Mucosa of descending colon (tissue), 3 donors: ENCODE measurements at regions not wholly inside any gene's neighbourhood (a gene's known extent, or its start where the extent isn't known, plus 50 kb on each side); places are given as distances from the start of the nearest gene placed in this dataset.

ENCODE experiments used
- ATAC-seq: fragments of 200-7000 bp; cut with Tn5 transposase; one replicate; pipeline ENCODE4 v1.9.1; 2020; ENCODE audit warnings: mild to moderate bottlenecking, moderate library complexity
- DNase-seq, 3 donors: peaks; one replicate each; pipeline ENCODE4 v3.0.0-alpha.2; 2020
- H3K36me3 ChIP-seq: fragments of 200-600 bp; one replicate; pipeline ENCODE4 v1.8.0; 2021; ENCODE audit warnings: low read depth, mild to moderate bottlenecking
- H3K4me1 ChIP-seq: fragments of 200-600 bp; one replicate; pipeline ENCODE4 v1.8.0; 2021; ENCODE audit warnings: low read depth, mild to moderate bottlenecking
- H3K4me3 ChIP-seq: fragments of 200-600 bp; one replicate; pipeline ENCODE4 v1.8.0; 2021; ENCODE audit warnings: mild to moderate bottlenecking
- H3K9me3 ChIP-seq: fragments of 200-600 bp; one replicate; pipeline ENCODE4 v1.8.0; 2021; ENCODE audit warnings: mild to moderate bottlenecking
- intact Hi-C, 2 donors: fragments of 100-400 bp; cut with DNase I in 1 of 2; cut with micrococcal nuclease in 1 of 2; formaldehyde crosslinking; loops; one replicate each; pipeline versions ENCODE4 v1.11.0 to v1.11.1; 2022; cut with DNase I, micrococcal nuclease
- TF ChIP-seq, protein P1 (sequence below): fragments of 200-600 bp; IDR thresholded peaks from one replicate; pipeline ENCODE4 v1.8.0; 2022; ENCODE audit warnings: antibody characterized with exemption, mild to moderate bottlenecking
- donor health status: DM: no; HTN: no; CAD: no; lungs with moderate emphysema.
- donor health status: DM: no; HTN: no; CAD: no.
- donor health status: DM: no; HTN: yes; CAD: no.

DNA sequence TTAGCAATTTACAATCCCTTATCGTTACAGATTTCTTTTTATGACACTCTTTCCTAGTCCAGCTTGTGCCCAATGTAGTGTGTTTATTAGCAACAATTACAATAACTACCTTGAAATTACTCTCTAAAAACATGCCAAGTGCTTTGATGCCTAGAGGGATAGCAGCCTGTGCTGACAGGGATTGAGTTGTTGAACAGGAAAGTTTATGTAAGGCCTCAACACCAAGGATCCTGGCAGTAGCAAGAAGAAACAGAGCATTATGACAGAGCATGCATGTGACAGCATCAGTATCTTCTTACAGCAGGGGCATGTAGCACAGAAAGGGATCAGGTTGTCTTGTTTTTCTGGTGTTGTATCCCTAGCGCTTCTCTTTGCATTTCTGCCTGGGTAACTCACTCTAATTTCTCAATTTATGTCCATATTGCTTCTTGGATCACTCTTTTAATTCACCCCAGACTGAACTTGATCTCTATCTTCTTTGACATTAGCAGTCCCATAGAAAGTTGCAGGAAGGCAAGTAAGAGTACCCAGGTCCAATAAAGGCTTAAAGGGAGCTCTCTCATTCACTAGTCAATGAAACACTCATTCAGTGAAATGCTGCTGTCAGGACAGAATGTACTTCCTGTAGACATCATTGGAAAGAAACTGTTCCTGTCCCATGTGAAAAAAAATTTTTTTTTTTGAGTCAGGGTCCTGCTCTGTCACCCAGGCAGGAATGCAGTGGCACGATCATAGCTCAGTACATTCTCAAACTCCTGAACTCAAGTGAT, 220.0 kb upstream of the GRIP1 start:
- intact Hi-C loops = no loop called here
- ATAC-seq (no peak), DNase-seq (no peak)
- Histone ChIP-seq H3K36me3 (no peaks in the 10 kb centered on the region), H3K4me3 (no peak overlapping the region), H3K9me3 (no peaks in the 10 kb centered on the region), H3K4me1 (no peaks in the 10 kb centered on the region)
- TF ChIP-seq, protein P1, sequence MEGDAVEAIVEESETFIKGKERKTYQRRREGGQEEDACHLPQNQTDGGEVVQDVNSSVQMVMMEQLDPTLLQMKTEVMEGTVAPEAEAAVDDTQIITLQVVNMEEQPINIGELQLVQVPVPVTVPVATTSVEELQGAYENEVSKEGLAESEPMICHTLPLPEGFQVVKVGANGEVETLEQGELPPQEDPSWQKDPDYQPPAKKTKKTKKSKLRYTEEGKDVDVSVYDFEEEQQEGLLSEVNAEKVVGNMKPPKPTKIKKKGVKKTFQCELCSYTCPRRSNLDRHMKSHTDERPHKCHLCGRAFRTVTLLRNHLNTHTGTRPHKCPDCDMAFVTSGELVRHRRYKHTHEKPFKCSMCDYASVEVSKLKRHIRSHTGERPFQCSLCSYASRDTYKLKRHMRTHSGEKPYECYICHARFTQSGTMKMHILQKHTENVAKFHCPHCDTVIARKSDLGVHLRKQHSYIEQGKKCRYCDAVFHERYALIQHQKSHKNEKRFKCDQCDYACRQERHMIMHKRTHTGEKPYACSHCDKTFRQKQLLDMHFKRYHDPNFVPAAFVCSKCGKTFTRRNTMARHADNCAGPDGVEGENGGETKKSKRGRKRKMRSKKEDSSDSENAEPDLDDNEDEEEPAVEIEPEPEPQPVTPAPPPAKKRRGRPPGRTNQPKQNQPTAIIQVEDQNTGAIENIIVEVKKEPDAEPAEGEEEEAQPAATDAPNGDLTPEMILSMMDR = no peak

DNA sequence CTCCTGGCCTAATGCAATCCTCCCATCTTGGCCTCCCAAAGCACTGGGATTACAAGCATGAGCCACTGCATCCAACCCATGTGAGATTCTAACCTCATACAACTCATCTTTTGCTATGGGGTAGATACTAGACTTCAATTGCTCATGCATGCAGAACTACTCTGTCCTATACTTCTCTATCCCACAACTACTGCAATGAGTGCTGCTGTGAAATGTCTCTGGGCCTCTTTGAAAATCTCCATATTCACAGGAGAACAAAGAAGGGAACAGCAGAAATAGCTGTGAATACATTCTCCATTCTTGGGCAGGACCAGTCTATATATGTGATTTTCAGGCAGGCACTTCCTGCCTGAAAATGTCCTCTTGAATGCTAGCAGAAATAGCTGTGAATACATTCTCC, 220.7 kb upstream of the GRIP1 start:
- Histone ChIP-seq H3K36me3 (no peaks in the 10 kb centered on the region), H3K4me1 (no peaks in the 10 kb centered on the region), H3K4me3 (no peak overlapping the region), H3K9me3 (no peaks in the 10 kb centered on the region)
- intact Hi-C loops = no loop called here
- DNase-seq (no peak), ATAC-seq (no peak)
- TF ChIP-seq, protein P1 = no peak

DNA sequence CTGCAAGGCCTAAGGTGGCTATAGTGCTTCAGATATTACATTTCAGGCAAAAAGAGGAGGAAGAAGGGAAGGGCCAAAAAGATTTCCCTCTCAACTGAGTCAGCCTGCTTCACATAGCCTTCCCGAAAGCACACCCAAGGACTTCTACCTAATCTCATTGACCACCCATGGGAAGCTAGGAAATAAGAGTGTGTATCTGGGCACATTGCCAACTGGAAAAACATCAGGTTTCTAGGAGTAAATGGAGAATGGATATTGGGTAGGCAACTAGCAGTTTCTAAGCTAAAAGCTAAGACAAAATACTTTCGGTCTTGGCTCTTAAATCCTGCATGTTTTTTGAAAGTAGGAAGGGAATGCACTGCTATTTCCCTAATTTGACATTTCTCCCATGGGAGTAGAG, 221.7 kb upstream of the GRIP1 start:
- ATAC-seq (no peak), DNase-seq (no peak)
- Histone ChIP-seq H3K4me3 (no peak overlapping the region), H3K4me1 (no peaks in the 10 kb centered on the region), H3K36me3 (no peaks in the 10 kb centered on the region), H3K9me3 (no peaks in the 10 kb centered on the region)
- TF ChIP-seq, protein P1 = no peak
- intact Hi-C loops = loop anchor here in 1 of 2 donors (10.0 kb wide), 1 partner anchor 324 kb away; no protein-coding TSS in a partner anchor

DNA sequence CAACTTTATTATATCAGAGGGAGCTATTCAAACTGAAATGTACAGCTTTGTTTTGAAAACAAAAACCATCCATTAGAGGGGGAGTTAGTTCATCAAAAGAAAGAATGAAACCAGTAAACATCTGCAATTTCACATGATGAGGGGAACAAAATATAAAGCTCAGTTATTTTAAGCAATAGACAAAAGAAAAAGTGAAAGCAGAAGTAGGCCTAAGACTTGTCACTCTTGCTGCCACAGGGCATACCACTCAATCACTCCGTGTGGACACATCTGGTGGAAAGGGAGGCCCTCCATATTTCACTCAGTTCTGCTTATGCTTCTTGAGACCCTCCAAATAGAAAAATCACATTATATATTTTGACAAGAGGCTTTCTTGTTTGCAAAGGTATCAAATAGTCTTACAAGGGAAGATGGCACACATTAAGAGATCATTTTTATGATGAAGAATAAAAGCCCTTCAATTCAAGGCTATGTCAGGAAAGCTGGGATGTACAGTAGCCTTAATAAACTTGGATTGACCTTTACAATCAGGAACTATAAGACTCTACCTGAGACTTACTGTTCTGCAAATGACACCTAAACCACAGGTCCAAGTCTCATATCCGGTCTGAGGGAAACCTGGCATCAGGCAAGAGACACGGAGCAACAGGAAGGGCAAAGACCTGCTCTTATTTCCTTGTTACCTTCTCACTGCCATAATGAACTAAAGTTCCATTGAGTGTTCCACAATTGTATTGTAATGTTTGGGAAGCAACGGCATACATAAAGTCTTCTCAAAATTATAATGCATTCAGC, 222.5 kb upstream of the GRIP1 start:
- Histone ChIP-seq H3K36me3 (no peaks in the 10 kb centered on the region), H3K9me3 (no peaks in the 10 kb centered on the region), H3K4me3 (no peak overlapping the region), H3K4me1 (no peaks in the 10 kb centered on the region)
- intact Hi-C loops = loop anchor here in 1 of 2 donors (10.0 kb wide), 1 partner anchor 323 kb away; no protein-coding TSS in a partner anchor
- DNase-seq (peak in 1 of 3 donors; percentile 16), ATAC-seq (peak; percentile 83)
- TF ChIP-seq, protein P1 = no peak

DNA sequence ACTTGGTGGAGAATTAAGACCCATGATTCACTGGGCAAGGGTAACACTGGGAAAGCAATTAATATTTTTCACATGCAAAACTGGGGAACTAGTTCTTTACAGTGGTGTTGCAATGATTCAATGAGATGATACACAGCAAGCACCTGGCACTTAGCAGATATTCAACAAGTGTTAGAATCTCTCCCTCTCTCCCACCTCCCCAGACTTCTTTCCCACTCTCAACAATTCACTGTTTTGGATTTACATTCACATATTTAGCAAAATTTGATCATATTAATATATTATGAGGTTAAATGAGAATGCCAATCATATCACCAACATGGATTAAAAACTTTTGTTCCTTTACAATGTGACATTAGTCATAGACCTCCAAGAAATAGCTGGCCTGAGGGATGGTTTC, 223.1 kb upstream of the GRIP1 start:
- Histone ChIP-seq H3K36me3 (no peaks in the 10 kb centered on the region), H3K4me1 (no peaks in the 10 kb centered on the region), H3K4me3 (no peak overlapping the region), H3K9me3 (no peaks in the 10 kb centered on the region)
- ATAC-seq (no peak), DNase-seq (no peak)
- TF ChIP-seq, protein P1 = no peak
- intact Hi-C loops = loop anchor here in 1 of 2 donors (10.0 kb wide), 1 partner anchor 323 kb away; no protein-coding TSS in a partner anchor
